CD14-positive monocyte (primary cell): ENCODE measurements at regions not wholly inside any gene's neighbourhood (a gene's known extent, or its start where the extent isn't known, plus 50 kb on each side); places are given as distances from the start of the nearest gene placed in this dataset.
"Not testable (repeated sequence)": the region's sequence is repeated elsewhere in the genome, so short reads cannot be mapped to it uniquely, and the experiment has no call there.

Experiments
- DNase-seq, 3 donors: peaks; one replicate each; pipeline ENCODE4 v3.0.0-alpha.2; 2011 to 2022
- H2AFZ ChIP-seq: 2 replicates; pipeline ENCODE4 v1.6.0; 2012; ENCODE audit warnings: mild to moderate bottlenecking, low read depth, low read length, inconsistent platforms; ENCODE audit not compliant: insufficient read depth, poor library complexity, severe bottlenecking
- H3K27ac ChIP-seq, 2 donors: 1 replicate in 1 of 2; 2 replicates in 1 of 2; pipeline ENCODE4 v1.5.1; 2012 to 2013; ENCODE audit warnings: low read length in 2 of 2, control low read depth in 1 of 2, inconsistent platforms in 1 of 2, low read depth in 1 of 2, mild to moderate bottlenecking in 1 of 2
- H3K27me3 ChIP-seq, 2 donors: one replicate each; pipeline versions ENCODE4 v1.6.0 to v1.6.1; 2011 to 2013; ENCODE audit warnings: low read length in 2 of 2; ENCODE audit not compliant: control insufficient read depth in 2 of 2, insufficient read depth in 2 of 2
- H3K36me3 ChIP-seq, 2 donors: replicated peaks in 1 of 2; 1 replicate in 1 of 2; 2 replicates in 1 of 2; pipeline versions ENCODE4 v1.5.1 to v1.6.1; 2012 to 2013; ENCODE audit warnings: low read length in 2 of 2, control low read depth in 1 of 2, inconsistent platforms in 1 of 2, mild to moderate bottlenecking in 1 of 2; ENCODE audit not compliant: insufficient read depth in 2 of 2, control insufficient read depth in 1 of 2
- H3K4me1 ChIP-seq, 2 donors: 1 replicate in 1 of 2; 2 replicates in 1 of 2; pipeline versions ENCODE4 v1.5.1 to v1.6.1; 2012 to 2013; ENCODE audit warnings: low read length in 2 of 2, control low read depth in 1 of 2, inconsistent platforms in 1 of 2, mild to moderate bottlenecking in 1 of 2, moderate library complexity in 1 of 2; ENCODE audit not compliant: insufficient read depth in 2 of 2, control insufficient read depth in 1 of 2
- H3K4me2 ChIP-seq: replicated peaks from 2 replicates; pipeline ENCODE3; 2012; ENCODE audit warnings: low read length, moderate library complexity, mild to moderate bottlenecking; ENCODE audit not compliant: poor library complexity, severe bottlenecking; ENCODE audit errors: extremely low read depth
- H3K4me3 ChIP-seq, 3 experiments: fragments of 200-600 bp in 1 of 3; sonication (generic) in 1 of 3; replicated peaks in 1 of 3; 1 replicate in 2 of 3; 2 replicates in 1 of 3; pipeline ENCODE4 v1.5.1; 2011 to 2013; ENCODE audit warnings: low read length in 3 of 3, mild to moderate bottlenecking in 3 of 3, control low read depth in 2 of 3, low read depth in 2 of 3, inconsistent platforms in 1 of 3, moderate library complexity in 1 of 3
- H3K79me2 ChIP-seq: 2 replicates; pipeline ENCODE4 v1.6.0; 2012; ENCODE audit warnings: mild to moderate bottlenecking, control low read depth, inconsistent platforms, low read length, moderate library complexity; ENCODE audit not compliant: insufficient read depth
- H3K9ac ChIP-seq: 2 replicates; pipeline ENCODE4 v1.6.0; 2017; ENCODE audit warnings: low read length, mild to moderate bottlenecking; ENCODE audit not compliant: insufficient read depth, poor library complexity, severe bottlenecking
- H3K9me3 ChIP-seq, 2 donors: replicated peaks in 1 of 2; 1 replicate in 1 of 2; 2 replicates in 1 of 2; pipeline versions ENCODE4 v1.5.1 to v1.6.1; 2012 to 2013; ENCODE audit warnings: low read length in 2 of 2, control low read depth in 1 of 2; ENCODE audit not compliant: control insufficient read depth in 1 of 2, insufficient read depth in 1 of 2
- H4K20me1 ChIP-seq: 2 replicates; pipeline ENCODE4 v1.6.0; 2012; ENCODE audit warnings: mild to moderate bottlenecking, low read length, control low read depth, moderate library complexity; ENCODE audit not compliant: insufficient read depth
- H3K27ac Mint-ChIP-seq, 7 donors: one replicate each; pipeline ENCODE4 v1.8.0; 2020; ENCODE audit warnings: mild to moderate bottlenecking in 7 of 7, mixed read lengths in 7 of 7, moderate library complexity in 6 of 7, inconsistent platforms in 2 of 7
- H3K27me3 Mint-ChIP-seq, 3 donors: one replicate each; pipeline ENCODE4 v1.8.0; 2021 to 2022; ENCODE audit warnings: low read depth in 3 of 3, mild to moderate bottlenecking in 3 of 3, mixed read lengths in 3 of 3, moderate library complexity in 3 of 3, inconsistent platforms in 1 of 3
- H3K36me3 Mint-ChIP-seq, 2 donors: one replicate each; pipeline ENCODE4 v1.8.0; 2020; ENCODE audit warnings: mixed read lengths in 2 of 2, inconsistent platforms in 1 of 2, mild to moderate bottlenecking in 1 of 2
- H3K4me1 Mint-ChIP-seq: one replicate; pipeline ENCODE4 v1.8.0; 2020; ENCODE audit warnings: mild to moderate bottlenecking, mixed read lengths
- H3K4me3 Mint-ChIP-seq, 2 donors: one replicate each; pipeline ENCODE4 v1.8.0; 2020; ENCODE audit warnings: mild to moderate bottlenecking in 2 of 2, mixed read lengths in 2 of 2, moderate library complexity in 1 of 2
- H3K9me3 Mint-ChIP-seq, 7 donors: one replicate each; pipeline ENCODE4 v1.8.0; 2020 to 2022; ENCODE audit warnings: mixed read lengths in 7 of 7, mild to moderate bottlenecking in 6 of 7, moderate library complexity in 6 of 7, inconsistent platforms in 2 of 7
- CTCF ChIP-seq: fragments of 200-600 bp; IDR thresholded peaks from one replicate; pipeline ENCODE4 v1.8.0; 2022; ENCODE audit warnings: antibody characterized with exemption, mild to moderate bottlenecking
- WGBS: methylation state at CpG from one replicate; pipeline ENCODE4 v1.1.5; 2013; ENCODE audit warnings: missing lambda C conversion rate; ENCODE audit not compliant: insufficient coverage; 5-methylcytosine and 5-hydroxymethylcytosine counted together
- intact Hi-C, 2 donors: fragments of 100-400 bp; cut with micrococcal nuclease; formaldehyde crosslinking; loops; one replicate each; pipeline versions ENCODE4 v1.15.0 to v1.15.1; 2023

GRCh38 chr6:137283080-137283479, 63.9 kb upstream of the IFNGR1 start:
- Mint-ChIP-seq H3K27ac (no peak overlapping the region), H3K36me3 (peaks cover 3 to 6% of the 10 kb centered on the region in 2 donors), H3K4me1 (peaks cover 44% of the 10 kb centered on the region), H3K4me3 (no peak overlapping the region), H3K27me3 (peaks cover 0 to 8% (median 3%) of the 10 kb centered on the region in 3 donors), H3K9me3 (peaks cover 0 to 9% (median 7%) of the 10 kb centered on the region in 7 donors)
- Histone ChIP-seq H2AFZ (no peak overlapping the region), H3K9ac (no peak overlapping the region), H3K27me3 (no peaks in the 10 kb centered on the region), H3K9me3 (peaks cover 0 to 3% of the 10 kb centered on the region in 2 donors), H3K27ac (no peak overlapping the region), H3K79me2 (no peaks in the 10 kb centered on the region), H3K4me2 (no peak overlapping the region), H4K20me1 (no peaks in the 10 kb centered on the region), H3K4me3 (no peak overlapping the region), H3K4me1 (peaks cover 33 to 43% of the 10 kb centered on the region in 2 donors), H3K36me3 (no peaks in the 10 kb centered on the region)
- intact Hi-C loops: no loop called here
- 83% methylated on average over 1 of the region's 2 CpGs for WGBS
- DNase-seq: no peak
- no peak for TF ChIP-seq CTCF

GRCh38 chr6:137282254-137282653, 63.1 kb upstream of the IFNGR1 start:
- Histone ChIP-seq H4K20me1 (no peaks in the 10 kb centered on the region), H3K9ac (no peak overlapping the region), H2AFZ (no peak overlapping the region), H3K9me3 (no peaks in the 10 kb centered on the region), H3K4me3 (peak overlapping the region in 1 of 3 experiments; percentile 41), H3K36me3 (no peaks in the 10 kb centered on the region), H3K4me2 (peak overlapping the region; percentile 33), H3K27ac (no peak overlapping the region), H3K79me2 (no peaks in the 10 kb centered on the region), H3K27me3 (no peaks in the 10 kb centered on the region), H3K4me1 (peaks cover 32 to 41% of the 10 kb centered on the region in 2 donors)
- H3K36me3 Mint-ChIP-seq: peaks cover under 1 to 1% of the 10 kb centered on the region in 2 donors
- DNase-seq: peak; percentile 64 to 77 (median 64)
- TF ChIP-seq CTCF: no peak
- H3K4me1 Mint-ChIP-seq: peaks cover 43% of the 10 kb centered on the region
- intact Hi-C loops: no loop called here
- peaks cover 0 to 3% (median 2%) of the 10 kb centered on the region in 7 donors for H3K9me3 Mint-ChIP-seq
- H3K4me3 Mint-ChIP-seq: peak overlapping the region; percentile 43 to 87
- H3K27me3 Mint-ChIP-seq: peaks cover 0 to 6% (median 3%) of the 10 kb centered on the region in 3 donors
- peak overlapping the region in 5 of 7 donors; percentile 20 to 85 (median 38) for H3K27ac Mint-ChIP-seq
- WGBS: 0% methylated on average over 7 of the region's 8 CpGs

GRCh38 chr6:137279279-137279678, 60.1 kb upstream of the IFNGR1 start:
- peaks cover 21 to 26% of the 10 kb centered on the region in 2 donors for H3K4me1 ChIP-seq
- H3K27ac ChIP-seq, H3K27me3 Mint-ChIP-seq, H3K4me3 Mint-ChIP-seq, H3K27ac Mint-ChIP-seq, H3K79me2 ChIP-seq, DNase-seq, H4K20me1 ChIP-seq, H3K4me3 ChIP-seq, intact Hi-C loops, H2AFZ ChIP-seq, H3K9ac ChIP-seq, H3K9me3 Mint-ChIP-seq, H3K36me3 ChIP-seq, H3K36me3 Mint-ChIP-seq, H3K27me3 ChIP-seq, H3K4me2 ChIP-seq, H3K9me3 ChIP-seq: not testable (repeated sequence)
- peaks cover 36% of the 10 kb centered on the region for H3K4me1 Mint-ChIP-seq
- WGBS: no CpG with 5 or more reads among the region's 4 CpGs
